ENCODE measurements at regions not wholly inside any gene's neighbourhood (a gene's known extent, or its start where the extent isn't known, plus 50 kb on each side); places are given as distances from the start of the nearest gene placed in this dataset.
"Not testable (repeated sequence)": the region's sequence is repeated elsewhere in the genome, so short reads cannot be mapped to it uniquely, and the experiment has no call there.

GRCh38 chrX:69060631-69061408 lies 104.4 kb downstream of the PJA1 start:
- no peak for DNase-seq

GRCh38 chrX:69055193-69055592 lies 110.1 kb downstream of the PJA1 start:
- no peak for DNase-seq

GRCh38 chrX:69054497-69054896 lies 110.8 kb downstream of the PJA1 start:
- not testable (repeated sequence) for DNase-seq

- no peak for DNase-seq
These were observed 113.4 kb downstream of the PJA1 start for GRCh38 chrX:69051901-69052300.

GRCh38 chrX:69050051-69050765 lies 115.0 kb downstream of the PJA1 start:
- no peak for DNase-seq

- DNase-seq = no peak
These were observed 118.2 kb downstream of the PJA1 start for GRCh38 chrX:69046996-69047490.

GRCh38 chrX:69045616-69046345 lies 119.5 kb downstream of the PJA1 start:
- DNase-seq = no peak

GRCh38 chrX:69038816-69039215 lies 126.4 kb downstream of the PJA1 start:
- no peak for DNase-seq

GRCh38 chrX:69038188-69038587 lies 127.1 kb downstream of the PJA1 start:
- DNase-seq = no peak

GRCh38 chrX:69037786-69038185 lies 127.5 kb downstream of the PJA1 start:
- DNase-seq = no peak

GRCh38 chrX:69036674-69037573 lies 128.3 kb downstream of the PJA1 start:
- DNase-seq = no peak

- no peak for DNase-seq
These were observed 130.8 kb downstream of the PJA1 start for GRCh38 chrX:69034451-69034850.

- DNase-seq = no peak
These were observed 131.3 kb downstream of the PJA1 start for GRCh38 chrX:69033936-69034335.

- DNase-seq = no peak
These were observed 132.7 kb downstream of the PJA1 start for GRCh38 chrX:69032601-69033000.

- DNase-seq = no peak
These were observed 133.3 kb downstream of the PJA1 start for GRCh38 chrX:69031971-69032391.

GRCh38 chrX:69031181-69031580 lies 134.1 kb downstream of the PJA1 start:
- DNase-seq = no peak

- DNase-seq = no peak
These were observed 135.5 kb downstream of the PJA1 start for GRCh38 chrX:69029771-69030170.

- DNase-seq = no peak
These were observed 136.5 kb downstream of the PJA1 start for GRCh38 chrX:69028761-69029120.

GRCh38 chrX:69028006-69028760 lies 137.1 kb downstream of the PJA1 start:
- DNase-seq = no peak

- DNase-seq = no peak
These were observed 137.9 kb downstream of the PJA1 start for GRCh38 chrX:69027181-69028005.

GRCh38 chrX:69025802-69026301 lies 139.4 kb downstream of the PJA1 start:
- no peak for DNase-seq
